C4-2B (cell line): ENCODE measurements at regions not wholly inside any gene's neighbourhood (a gene's known extent, or its start where the extent isn't known, plus 50 kb on each side); places are given as distances from the start of the nearest gene placed in this dataset.

Experiments
- ZFX ChIP-seq: fragments of 450-650 bp; IDR thresholded peaks from 2 replicates; pipeline ENCODE4 v1.6.1; 2017
- TF ChIP-seq, protein P1 (sequence below): fragments of 450-650 bp; conservative IDR thresholded peaks from 2 replicates; pipeline ENCODE4 v1.5.1; 2017; ENCODE audit warnings: mild to moderate bottlenecking

DNA sequence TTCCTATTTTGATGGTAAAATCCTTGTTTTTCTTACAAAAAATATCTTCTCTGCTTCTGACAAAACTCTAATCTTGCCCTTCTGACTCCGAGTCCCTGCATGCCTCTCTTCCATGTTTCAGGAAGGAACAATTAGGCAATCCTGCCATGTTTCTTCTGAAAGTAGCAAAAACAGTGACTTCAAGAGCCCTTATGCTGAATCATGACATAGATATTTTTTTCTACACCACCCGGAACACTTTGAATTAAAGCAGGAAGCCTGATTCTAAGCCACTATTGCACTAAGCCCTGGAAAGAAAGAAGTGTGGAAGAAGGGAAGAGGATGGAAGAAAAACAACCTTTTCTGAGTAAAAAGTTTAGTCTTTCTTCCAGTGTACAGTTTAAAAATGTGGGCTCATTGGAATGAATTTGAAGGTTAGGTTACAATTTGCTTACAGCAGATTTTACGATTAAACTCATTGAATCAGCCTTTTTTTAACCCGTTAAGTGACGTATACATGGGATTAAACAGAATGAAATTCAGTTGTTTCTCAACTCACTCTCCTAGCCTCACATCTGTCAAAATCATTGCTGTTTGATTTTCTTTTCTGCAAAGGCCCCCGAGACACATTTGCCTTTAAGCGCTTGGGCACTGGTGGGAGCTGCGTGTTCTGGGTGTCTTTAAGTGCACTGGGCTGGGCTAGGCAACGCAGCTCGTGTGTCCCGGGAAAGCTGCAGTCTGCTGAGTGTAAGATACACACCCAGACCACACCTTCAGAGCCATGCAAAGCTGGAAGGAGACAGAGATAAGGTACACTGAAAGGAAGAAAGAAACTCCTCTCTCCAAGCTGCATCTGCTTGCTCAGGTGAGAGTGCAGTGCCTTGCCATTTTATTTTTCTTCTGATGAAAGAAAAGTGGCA lies 159.4 kb upstream of the CITED2 start:
- TF ChIP-seq, protein P1, sequence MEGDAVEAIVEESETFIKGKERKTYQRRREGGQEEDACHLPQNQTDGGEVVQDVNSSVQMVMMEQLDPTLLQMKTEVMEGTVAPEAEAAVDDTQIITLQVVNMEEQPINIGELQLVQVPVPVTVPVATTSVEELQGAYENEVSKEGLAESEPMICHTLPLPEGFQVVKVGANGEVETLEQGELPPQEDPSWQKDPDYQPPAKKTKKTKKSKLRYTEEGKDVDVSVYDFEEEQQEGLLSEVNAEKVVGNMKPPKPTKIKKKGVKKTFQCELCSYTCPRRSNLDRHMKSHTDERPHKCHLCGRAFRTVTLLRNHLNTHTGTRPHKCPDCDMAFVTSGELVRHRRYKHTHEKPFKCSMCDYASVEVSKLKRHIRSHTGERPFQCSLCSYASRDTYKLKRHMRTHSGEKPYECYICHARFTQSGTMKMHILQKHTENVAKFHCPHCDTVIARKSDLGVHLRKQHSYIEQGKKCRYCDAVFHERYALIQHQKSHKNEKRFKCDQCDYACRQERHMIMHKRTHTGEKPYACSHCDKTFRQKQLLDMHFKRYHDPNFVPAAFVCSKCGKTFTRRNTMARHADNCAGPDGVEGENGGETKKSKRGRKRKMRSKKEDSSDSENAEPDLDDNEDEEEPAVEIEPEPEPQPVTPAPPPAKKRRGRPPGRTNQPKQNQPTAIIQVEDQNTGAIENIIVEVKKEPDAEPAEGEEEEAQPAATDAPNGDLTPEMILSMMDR: no peak
- no peak for TF ChIP-seq ZFX
